Left lung (tissue), 4 donors: ENCODE measurements at regions not wholly inside any gene's neighbourhood (a gene's known extent, or its start where the extent isn't known, plus 50 kb on each side); places are given as distances from the start of the nearest gene placed in this dataset.

Experiments
- ATAC-seq: fragments of 200-7000 bp; cut with Tn5 transposase; one replicate; pipeline ENCODE4 v1.9.1; 2020; ENCODE audit warnings: moderate library complexity
- DNase-seq, 4 donors: peaks; one replicate each; pipeline ENCODE4 v3.0.0-alpha.2; 2013 to 2020
- H3K27ac ChIP-seq, 2 donors: fragments of 200-600 bp; sonication (generic) in 1 of 2; one replicate each; pipeline versions ENCODE4 v1.5.0 to v1.8.0; 2020 to 2021
- H3K27me3 ChIP-seq, 2 donors: fragments of 200-600 bp; sonication (generic) in 1 of 2; one replicate each; pipeline versions ENCODE4 v1.5.0 to v1.8.0; 2020 to 2021
- H3K36me3 ChIP-seq, 2 donors: fragments of 200-600 bp; sonication (generic) in 1 of 2; one replicate each; pipeline versions ENCODE4 v1.5.0 to v1.8.0; 2020 to 2021
- H3K4me1 ChIP-seq, 2 donors: fragments of 200-600 bp; one replicate each; pipeline ENCODE4 v1.8.0; 2021
- H3K4me3 ChIP-seq, 2 donors: fragments of 200-600 bp; sonication (generic) in 1 of 2; one replicate each; pipeline versions ENCODE4 v1.5.0 to v1.8.0; 2020 to 2021; ENCODE audit warnings: mild to moderate bottlenecking in 1 of 2
- H3K9me3 ChIP-seq, 2 donors: fragments of 200-600 bp; sonication (generic) in 1 of 2; one replicate each; pipeline versions ENCODE4 v1.5.0 to v1.8.0; 2020 to 2021
- CTCF ChIP-seq, 2 donors: fragments of 200-600 bp; sonication (generic) in 1 of 2; IDR thresholded peaks; one replicate each; pipeline versions ENCODE4 v1.5.0 to v1.8.0; 2021; ENCODE audit warnings: antibody characterized with exemption in 2 of 2
- intact Hi-C, 2 donors: fragments of 100-400 bp; cut with DNase I; formaldehyde crosslinking; loops; one replicate each; pipeline versions ENCODE4 v1.11.2 to v1.14.2; 2022
- donor health status: DM: no; HTN: yes; CAD: no.
- donor health status: DM: no; HTN: no; CAD: no.

GRCh38 chr3:194072691-194073279, 63.2 kb upstream of the HES1 start:
- TF ChIP-seq CTCF (IDR thresholded peaks at IDR 0.05) = no peak
- no peak for DNase-seq
- no peak for ATAC-seq
- H3K36me3 ChIP-seq = no peaks in the 10 kb centered on the region
- H3K27ac ChIP-seq = no peak overlapping the region
- H3K4me3 ChIP-seq = no peak overlapping the region
- H3K27me3 ChIP-seq = peaks cover 0 to 27% of the 10 kb centered on the region in 2 donors
- intact Hi-C loops = no loop called here
- H3K9me3 ChIP-seq = no peaks in the 10 kb centered on the region
- peaks cover 4 to 34% of the 10 kb centered on the region in 2 donors for H3K4me1 ChIP-seq

- TF ChIP-seq CTCF (IDR thresholded peaks at IDR 0.05) = no peak
- intact Hi-C loops = no loop called here
- H3K27ac ChIP-seq = no peak overlapping the region
- no peak overlapping the region for H3K4me3 ChIP-seq
- ATAC-seq (no peak), DNase-seq (no peak)
- H3K27me3 ChIP-seq = peaks cover 0 to 27% of the 10 kb centered on the region in 2 donors
- no peaks in the 10 kb centered on the region for H3K9me3 ChIP-seq
- peaks cover 4 to 30% of the 10 kb centered on the region in 2 donors for H3K4me1 ChIP-seq
- no peaks in the 10 kb centered on the region for H3K36me3 ChIP-seq
Measured at GRCh38 chr3:194073926-194074325, 62.0 kb upstream of the HES1 start.

DNA sequence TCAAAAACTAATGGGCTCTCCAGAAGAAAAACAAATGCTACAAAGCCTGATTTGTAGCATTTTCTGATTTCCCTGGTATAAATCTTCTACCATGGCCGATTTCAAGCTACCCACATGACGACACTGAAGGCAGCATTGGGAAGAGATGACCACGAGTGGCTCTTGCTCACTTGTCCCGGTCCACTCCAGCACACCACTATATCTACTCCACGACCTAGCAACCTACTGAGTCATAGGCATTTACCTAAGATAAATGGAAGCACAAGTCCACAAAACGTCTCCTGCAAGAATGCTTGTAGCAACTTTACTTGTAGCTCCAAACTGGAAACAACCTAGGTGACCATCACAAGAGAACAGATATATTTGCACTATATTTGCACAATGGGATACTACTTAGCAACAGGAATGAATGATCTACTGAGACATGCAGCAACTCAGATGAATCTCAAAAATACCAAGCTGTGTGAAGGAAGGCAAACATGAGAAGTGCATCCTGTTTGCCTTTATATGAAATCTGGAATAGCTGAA, 60.8 kb upstream of the HES1 start:
- intact Hi-C loops = no loop called here
- TF ChIP-seq CTCF (IDR thresholded peaks at IDR 0.05) = no peak
- H3K27ac ChIP-seq = peak overlapping the region in 1 of 2 donors; percentile 5
- peaks cover 4 to 20% of the 10 kb centered on the region in 2 donors for H3K4me1 ChIP-seq
- DNase-seq (no peak), ATAC-seq (no peak)
- no peaks in the 10 kb centered on the region for H3K9me3 ChIP-seq
- no peaks in the 10 kb centered on the region for H3K36me3 ChIP-seq
- H3K27me3 ChIP-seq = peaks cover 0 to 23% of the 10 kb centered on the region in 2 donors
- no peak overlapping the region for H3K4me3 ChIP-seq

GRCh38 chr3:194075802-194076460, 60.0 kb upstream of the HES1 start:
- TF ChIP-seq CTCF (IDR thresholded peaks at IDR 0.05) = no peak
- DNase-seq (peak in 1 of 4 donors; percentile 72), ATAC-seq (peak; percentile 82)
- no peaks in the 10 kb centered on the region for H3K9me3 ChIP-seq
- H3K4me1 ChIP-seq = peaks cover 4 to 13% of the 10 kb centered on the region in 2 donors
- intact Hi-C loops = no loop called here
- peaks cover 0 to 16% of the 10 kb centered on the region in 2 donors for H3K27me3 ChIP-seq
- no peaks in the 10 kb centered on the region for H3K36me3 ChIP-seq
- peak overlapping the region in 1 of 2 donors; percentile 5 for H3K27ac ChIP-seq
- H3K4me3 ChIP-seq = no peak overlapping the region

DNA sequence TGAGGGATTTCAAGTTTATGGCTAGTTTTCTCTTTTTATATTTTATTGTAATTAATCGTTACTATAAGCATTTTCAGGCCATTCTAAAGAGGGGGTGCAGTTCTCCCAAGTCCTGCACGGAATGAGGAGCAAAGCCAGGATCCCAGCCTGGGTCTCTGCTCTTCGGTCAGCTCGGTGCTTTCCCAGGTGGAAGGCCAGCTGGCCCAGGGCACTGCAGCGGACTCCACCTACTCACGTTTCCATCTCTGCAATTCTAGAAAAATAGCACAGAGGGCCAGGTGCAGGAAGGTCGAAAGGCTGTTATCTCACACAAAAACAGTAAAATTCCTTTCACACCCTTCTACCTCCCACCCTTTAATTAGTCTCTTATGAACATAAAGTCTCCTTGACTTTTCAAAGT, 59.5 kb upstream of the HES1 start:
- Histone ChIP-seq H3K4me3 (no peak overlapping the region), H3K27ac (no peak overlapping the region), H3K27me3 (peaks cover 0 to 12% of the 10 kb centered on the region in 2 donors), H3K36me3 (no peaks in the 10 kb centered on the region), H3K4me1 (peaks cover 3 to 8% of the 10 kb centered on the region in 2 donors), H3K9me3 (no peaks in the 10 kb centered on the region)
- TF ChIP-seq CTCF (IDR thresholded peaks at IDR 0.05) = no peak
- intact Hi-C loops = no loop called here
- DNase-seq = no peak
- no peak for ATAC-seq
